Ishikawa (cell line): ENCODE measurements at regions not wholly inside any gene's neighbourhood (a gene's known extent, or its start where the extent isn't known, plus 50 kb on each side); places are given as distances from the start of the nearest gene placed in this dataset.

ENCODE experiments used
- CEBPB ChIP-seq: IDR thresholded peaks from 2 replicates; pipeline ENCODE4 v1.6.1; 2012
- CREB1 ChIP-seq: IDR thresholded peaks from 2 replicates; pipeline ENCODE4 v1.6.1; 2012; ENCODE audit warnings: low read depth
- EGR1 ChIP-seq: IDR thresholded peaks from 2 replicates; pipeline ENCODE4 v1.6.1; 2012
- EP300 ChIP-seq: IDR thresholded peaks from 2 replicates; pipeline ENCODE4 v1.6.1; 2012; ENCODE audit warnings: borderline replicate concordance
- FOXM1 ChIP-seq: IDR thresholded peaks from 2 replicates; pipeline ENCODE4 v1.6.1; 2012; ENCODE audit warnings: low read depth, borderline replicate concordance
- NFIC ChIP-seq: IDR thresholded peaks from 2 replicates; pipeline ENCODE4 v1.6.1; 2012
- RAD21 ChIP-seq: IDR thresholded peaks from 2 replicates; pipeline ENCODE4 v1.6.1; 2012; ENCODE audit warnings: low read depth
- TAF1 ChIP-seq: IDR thresholded peaks from 2 replicates; pipeline ENCODE4 v1.6.1; 2012; ENCODE audit warnings: low read depth, mild to moderate bottlenecking
- TCF12 ChIP-seq: IDR thresholded peaks from 2 replicates; pipeline ENCODE4 v1.6.1; 2012; ENCODE audit warnings: low read depth
- TEAD4 ChIP-seq: IDR thresholded peaks from 2 replicates; pipeline ENCODE4 v1.6.1; 2012
- USF1 ChIP-seq: IDR thresholded peaks from 2 replicates; pipeline ENCODE4 v1.6.1; 2012
- YY1 ChIP-seq: IDR thresholded peaks from 2 replicates; pipeline ENCODE4 v1.6.1; 2012; ENCODE audit warnings: low read depth
- ZBTB7A ChIP-seq: IDR thresholded peaks from 2 replicates; pipeline ENCODE4 v1.6.1; 2012; ENCODE audit warnings: low read depth
- TF ChIP-seq, protein P1 (sequence below): IDR thresholded peaks from 2 replicates; pipeline ENCODE4 v1.6.1; 2012
- TF ChIP-seq, protein P2 (sequence below): IDR thresholded peaks from 2 replicates; pipeline ENCODE4 v1.6.1; 2012; ENCODE audit warnings: low read depth, mild to moderate bottlenecking

- TF ChIP-seq EGR1 (no peak), RAD21 (no peak), YY1 (no peak), ZBTB7A (no peak), CEBPB (no peak), TCF12 (no peak), TAF1 (no peak), EP300 (no peak)
- TF ChIP-seq, protein P1, sequence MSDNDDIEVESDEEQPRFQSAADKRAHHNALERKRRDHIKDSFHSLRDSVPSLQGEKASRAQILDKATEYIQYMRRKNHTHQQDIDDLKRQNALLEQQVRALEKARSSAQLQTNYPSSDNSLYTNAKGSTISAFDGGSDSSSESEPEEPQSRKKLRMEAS: no peak
Observed at GRCh38 chr18:34357944-34358580, 133.3 kb upstream of the NOL4 start.

- no peak for TF ChIP-seq YY1
Observed at GRCh38 chr18:34358923-34359322, 134.2 kb upstream of the NOL4 start.

GRCh38 chr18:34364699-34365098 lies 140.0 kb upstream of the NOL4 start:
- no peak for TF ChIP-seq RAD21
- TF ChIP-seq NFIC: no peak
- TF ChIP-seq, protein P1: no peak
- TF ChIP-seq TAF1: no peak
- no peak for TF ChIP-seq YY1
- TF ChIP-seq CEBPB: no peak

DNA sequence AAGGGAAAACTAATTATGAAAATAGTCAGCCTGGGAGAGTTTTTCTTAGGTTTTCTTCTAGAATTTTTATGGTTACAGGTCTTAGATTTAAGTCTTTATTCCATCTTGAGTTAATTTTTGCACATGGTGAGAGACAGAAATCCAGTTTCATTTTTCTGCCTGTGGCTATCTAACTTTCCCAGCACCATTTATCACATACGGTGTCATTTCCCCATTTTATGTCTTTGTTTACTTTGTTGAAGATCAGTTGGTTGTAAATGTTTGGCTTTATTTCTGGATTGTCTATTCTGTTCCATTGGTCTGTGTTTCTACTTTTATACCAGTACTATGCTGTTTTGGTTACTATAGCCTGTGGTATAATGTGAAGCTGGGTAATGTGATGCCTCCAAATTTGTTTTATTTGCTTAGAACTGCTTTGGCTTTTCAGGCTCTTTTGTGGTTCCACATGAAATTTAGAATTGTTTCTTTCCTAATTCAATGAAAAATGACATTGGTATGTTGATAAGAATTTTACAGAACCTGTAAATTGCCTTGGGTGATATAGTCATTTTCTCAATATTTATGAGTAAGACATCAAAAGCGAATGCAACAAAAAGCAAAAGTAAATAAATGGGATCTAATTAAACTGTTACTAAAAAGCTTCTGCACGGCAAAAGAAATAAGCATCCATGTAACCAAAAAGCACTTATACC lies 146.1 kb upstream of the NOL4 start:
- TF ChIP-seq CREB1: no peak
- no peak for TF ChIP-seq EP300
- no peak for TF ChIP-seq TAF1
- TF ChIP-seq FOXM1: no peak
- no peak for TF ChIP-seq TCF12
- TF ChIP-seq EGR1: no peak
- TF ChIP-seq ZBTB7A: no peak
- TF ChIP-seq NFIC: no peak
- TF ChIP-seq, protein P2, sequence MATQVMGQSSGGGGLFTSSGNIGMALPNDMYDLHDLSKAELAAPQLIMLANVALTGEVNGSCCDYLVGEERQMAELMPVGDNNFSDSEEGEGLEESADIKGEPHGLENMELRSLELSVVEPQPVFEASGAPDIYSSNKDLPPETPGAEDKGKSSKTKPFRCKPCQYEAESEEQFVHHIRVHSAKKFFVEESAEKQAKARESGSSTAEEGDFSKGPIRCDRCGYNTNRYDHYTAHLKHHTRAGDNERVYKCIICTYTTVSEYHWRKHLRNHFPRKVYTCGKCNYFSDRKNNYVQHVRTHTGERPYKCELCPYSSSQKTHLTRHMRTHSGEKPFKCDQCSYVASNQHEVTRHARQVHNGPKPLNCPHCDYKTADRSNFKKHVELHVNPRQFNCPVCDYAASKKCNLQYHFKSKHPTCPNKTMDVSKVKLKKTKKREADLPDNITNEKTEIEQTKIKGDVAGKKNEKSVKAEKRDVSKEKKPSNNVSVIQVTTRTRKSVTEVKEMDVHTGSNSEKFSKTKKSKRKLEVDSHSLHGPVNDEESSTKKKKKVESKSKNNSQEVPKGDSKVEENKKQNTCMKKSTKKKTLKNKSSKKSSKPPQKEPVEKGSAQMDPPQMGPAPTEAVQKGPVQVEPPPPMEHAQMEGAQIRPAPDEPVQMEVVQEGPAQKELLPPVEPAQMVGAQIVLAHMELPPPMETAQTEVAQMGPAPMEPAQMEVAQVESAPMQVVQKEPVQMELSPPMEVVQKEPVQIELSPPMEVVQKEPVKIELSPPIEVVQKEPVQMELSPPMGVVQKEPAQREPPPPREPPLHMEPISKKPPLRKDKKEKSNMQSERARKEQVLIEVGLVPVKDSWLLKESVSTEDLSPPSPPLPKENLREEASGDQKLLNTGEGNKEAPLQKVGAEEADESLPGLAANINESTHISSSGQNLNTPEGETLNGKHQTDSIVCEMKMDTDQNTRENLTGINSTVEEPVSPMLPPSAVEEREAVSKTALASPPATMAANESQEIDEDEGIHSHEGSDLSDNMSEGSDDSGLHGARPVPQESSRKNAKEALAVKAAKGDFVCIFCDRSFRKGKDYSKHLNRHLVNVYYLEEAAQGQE: no peak
- no peak for TF ChIP-seq CEBPB
- TF ChIP-seq USF1: no peak
- TF ChIP-seq TEAD4: no peak
- no peak for TF ChIP-seq RAD21
- TF ChIP-seq, protein P1: no peak
- no peak for TF ChIP-seq YY1

DNA sequence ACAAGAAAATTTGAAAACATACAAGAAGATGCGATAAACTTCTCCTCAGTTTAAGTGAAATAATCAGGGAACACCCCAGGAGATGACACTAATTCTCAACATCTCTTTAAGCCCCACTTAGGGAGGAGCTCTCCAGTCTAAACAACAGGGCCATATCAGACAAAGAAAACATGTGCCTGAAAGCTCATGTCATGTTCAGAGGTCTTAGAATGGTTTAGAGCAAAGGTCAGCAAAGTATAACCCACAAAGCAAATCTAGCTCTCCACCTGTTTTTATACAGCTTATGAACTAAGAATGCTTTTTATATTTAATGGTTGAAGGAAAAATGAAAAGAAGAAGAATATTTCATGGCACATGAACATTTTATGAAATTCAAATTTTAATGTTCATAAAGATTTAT lies 155.6 kb upstream of the NOL4 start:
- TF ChIP-seq USF1: no peak
- no peak for TF ChIP-seq CEBPB
- no peak for TF ChIP-seq FOXM1
- TF ChIP-seq, protein P1: no peak
- TF ChIP-seq NFIC: no peak
- TF ChIP-seq TCF12: no peak
- TF ChIP-seq, protein P2: no peak
- no peak for TF ChIP-seq EGR1
- TF ChIP-seq ZBTB7A: no peak
- no peak for TF ChIP-seq TEAD4
- TF ChIP-seq CREB1: no peak
- TF ChIP-seq EP300: no peak
- no peak for TF ChIP-seq YY1
- no peak for TF ChIP-seq TAF1
- no peak for TF ChIP-seq RAD21

GRCh38 chr18:34385311-34385710 lies 160.6 kb upstream of the NOL4 start:
- TF ChIP-seq RAD21: no peak
- TF ChIP-seq NFIC: no peak
- TF ChIP-seq, protein P1: no peak
- TF ChIP-seq ZBTB7A: no peak
- no peak for TF ChIP-seq CEBPB
- no peak for TF ChIP-seq EP300
- TF ChIP-seq USF1: no peak
- TF ChIP-seq TCF12: no peak
- TF ChIP-seq EGR1: no peak
- no peak for TF ChIP-seq TAF1
- no peak for TF ChIP-seq CREB1
- TF ChIP-seq, protein P2: no peak
- TF ChIP-seq YY1: no peak
- TF ChIP-seq TEAD4: no peak
- TF ChIP-seq FOXM1: no peak
